Sigmoid colon (tissue), 4 donors: ENCODE measurements at regions not wholly inside any gene's neighbourhood (a gene's known extent, or its start where the extent isn't known, plus 50 kb on each side); places are given as distances from the start of the nearest gene placed in this dataset.
"Not testable (repeated sequence)": the region's sequence is repeated elsewhere in the genome, so short reads cannot be mapped to it uniquely, and the experiment has no call there.

Source experiments
- CTCF ChIP-seq, 4 experiments: fragments of 450-650 bp in 3 of 4; fragments of 200-600 bp in 1 of 4; IDR thresholded peaks; one replicate each; pipeline ENCODE4 v1.5.1; 2016 to 2019; ENCODE audit warnings: antibody characterized with exemption in 4 of 4, mild to moderate bottlenecking in 3 of 4, moderate library complexity in 2 of 4
- POLR2A ChIP-seq, 2 donors: fragments of 450-650 bp; IDR thresholded peaks; one replicate each; pipeline ENCODE4 v1.6.1; 2016; ENCODE audit warnings: antibody characterized with exemption in 2 of 2, mild to moderate bottlenecking in 2 of 2, moderate library complexity in 2 of 2
- POLR2AphosphoS5 ChIP-seq, 4 donors: sonication (generic); formaldehyde crosslinking; IDR thresholded peaks; one replicate each; pipeline ENCODE4 v1.6.1; 2017; ENCODE audit warnings: antibody characterized with exemption in 4 of 4

GRCh38 chr21:13936033-13936937, 274.5 kb downstream of the LIPI start:
- not testable (repeated sequence) for TF ChIP-seq CTCF, POLR2A, POLR2AphosphoS5 (IDR thresholded peaks at IDR 0.05)
